Glutamatergic neuron (in vitro differentiated cells): ENCODE measurements at regions not wholly inside any gene's neighbourhood (a gene's known extent, or its start where the extent isn't known, plus 50 kb on each side); places are given as distances from the start of the nearest gene placed in this dataset.

Source experiments
- DNase-seq: peaks from one replicate; pipeline ENCODE4 v3.0.0; 2022
- H3K27ac Mint-ChIP-seq: one replicate; pipeline ENCODE4 v1.8.0; 2020; ENCODE audit warnings: mild to moderate bottlenecking, mixed read lengths, inconsistent platforms; ENCODE audit not compliant: unreplicated experiment
- H3K27me3 Mint-ChIP-seq: one replicate; pipeline ENCODE4 v1.8.0; 2020; ENCODE audit warnings: mild to moderate bottlenecking, moderate library complexity, mixed read lengths, inconsistent platforms; ENCODE audit not compliant: unreplicated experiment
- H3K36me3 Mint-ChIP-seq: one replicate; pipeline ENCODE4 v1.8.0; 2020; ENCODE audit warnings: mild to moderate bottlenecking, mixed read lengths, inconsistent platforms; ENCODE audit not compliant: unreplicated experiment
- H3K4me1 Mint-ChIP-seq: one replicate; pipeline ENCODE4 v1.8.0; 2020; ENCODE audit warnings: mild to moderate bottlenecking, low read depth, mixed read lengths, inconsistent platforms; ENCODE audit not compliant: unreplicated experiment
- H3K4me3 Mint-ChIP-seq: one replicate; pipeline ENCODE4 v1.8.0; 2020; ENCODE audit warnings: mild to moderate bottlenecking, mixed read lengths, inconsistent platforms; ENCODE audit not compliant: unreplicated experiment
- H3K9me3 Mint-ChIP-seq: one replicate; pipeline ENCODE4 v1.8.0; 2020; ENCODE audit warnings: mild to moderate bottlenecking, moderate library complexity, mixed read lengths, inconsistent platforms; ENCODE audit not compliant: unreplicated experiment
- TF ChIP-seq, protein P1 (sequence below): fragments of 200-600 bp; sonication (generic); IDR thresholded peaks from one replicate; pipeline ENCODE4 v1.5.0; 2021; ENCODE audit not compliant: partially characterized antibody, unreplicated experiment

DNA sequence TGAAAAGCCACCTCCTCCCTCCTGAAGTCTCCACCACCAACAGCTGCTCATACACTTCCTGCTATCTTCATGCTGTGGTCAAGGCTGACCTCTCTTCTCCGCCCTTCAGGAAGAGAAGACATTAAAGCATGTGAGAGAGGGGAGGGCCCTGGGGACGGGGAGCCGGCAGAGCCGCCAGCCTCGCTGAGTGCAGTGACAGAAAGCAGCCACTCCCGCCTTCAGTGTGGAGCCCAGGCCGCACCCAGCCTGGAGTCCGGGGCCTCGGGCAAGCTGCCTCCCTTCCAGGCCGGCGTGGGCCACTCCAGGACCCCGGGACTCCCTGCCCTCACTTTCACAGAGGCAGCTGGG, 94.7 kb upstream of the TNRC6C start:
- peaks cover 33% of the 10 kb centered on the region for H3K4me1 Mint-ChIP-seq
- peak overlapping the region; percentile 30 for H3K4me3 Mint-ChIP-seq
- H3K27me3 Mint-ChIP-seq: peaks cover 13% of the 10 kb centered on the region
- TF ChIP-seq, protein P1, sequence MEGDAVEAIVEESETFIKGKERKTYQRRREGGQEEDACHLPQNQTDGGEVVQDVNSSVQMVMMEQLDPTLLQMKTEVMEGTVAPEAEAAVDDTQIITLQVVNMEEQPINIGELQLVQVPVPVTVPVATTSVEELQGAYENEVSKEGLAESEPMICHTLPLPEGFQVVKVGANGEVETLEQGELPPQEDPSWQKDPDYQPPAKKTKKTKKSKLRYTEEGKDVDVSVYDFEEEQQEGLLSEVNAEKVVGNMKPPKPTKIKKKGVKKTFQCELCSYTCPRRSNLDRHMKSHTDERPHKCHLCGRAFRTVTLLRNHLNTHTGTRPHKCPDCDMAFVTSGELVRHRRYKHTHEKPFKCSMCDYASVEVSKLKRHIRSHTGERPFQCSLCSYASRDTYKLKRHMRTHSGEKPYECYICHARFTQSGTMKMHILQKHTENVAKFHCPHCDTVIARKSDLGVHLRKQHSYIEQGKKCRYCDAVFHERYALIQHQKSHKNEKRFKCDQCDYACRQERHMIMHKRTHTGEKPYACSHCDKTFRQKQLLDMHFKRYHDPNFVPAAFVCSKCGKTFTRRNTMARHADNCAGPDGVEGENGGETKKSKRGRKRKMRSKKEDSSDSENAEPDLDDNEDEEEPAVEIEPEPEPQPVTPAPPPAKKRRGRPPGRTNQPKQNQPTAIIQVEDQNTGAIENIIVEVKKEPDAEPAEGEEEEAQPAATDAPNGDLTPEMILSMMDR: no peak
- H3K36me3 Mint-ChIP-seq: no peaks in the 10 kb centered on the region
- peak; percentile 70 for DNase-seq
- peak overlapping the region; percentile 98 for H3K27ac Mint-ChIP-seq
- peaks cover 11% of the 10 kb centered on the region for H3K9me3 Mint-ChIP-seq

- H3K4me3 Mint-ChIP-seq: peak overlapping the region; percentile 74
- H3K4me1 Mint-ChIP-seq: peaks cover 27% of the 10 kb centered on the region
- H3K9me3 Mint-ChIP-seq: peaks cover 14% of the 10 kb centered on the region
- H3K27ac Mint-ChIP-seq: peak overlapping the region; percentile 98
- no peaks in the 10 kb centered on the region for H3K36me3 Mint-ChIP-seq
- H3K27me3 Mint-ChIP-seq: peaks cover 16% of the 10 kb centered on the region
- DNase-seq: peak; percentile 23
- TF ChIP-seq, protein P1: no peak
These were observed 94.0 kb upstream of the TNRC6C start for GRCh38 chr17:77864234-77865111.

GRCh38 chr17:77865112-77865611, 93.3 kb upstream of the TNRC6C start:
- peaks cover 16% of the 10 kb centered on the region for H3K27me3 Mint-ChIP-seq
- TF ChIP-seq, protein P1: no peak
- H3K4me1 Mint-ChIP-seq: peaks cover 24% of the 10 kb centered on the region
- H3K4me3 Mint-ChIP-seq: peak overlapping the region; percentile 74
- DNase-seq: peak; percentile 79
- H3K27ac Mint-ChIP-seq: peak overlapping the region; percentile 98
- no peaks in the 10 kb centered on the region for H3K36me3 Mint-ChIP-seq
- H3K9me3 Mint-ChIP-seq: peaks cover 14% of the 10 kb centered on the region

- Mint-ChIP-seq H3K27me3 (peaks cover 16% of the 10 kb centered on the region), H3K9me3 (peaks cover 14% of the 10 kb centered on the region), H3K4me3 (no peak overlapping the region), H3K36me3 (no peaks in the 10 kb centered on the region), H3K4me1 (peaks cover 24% of the 10 kb centered on the region), H3K27ac (no peak overlapping the region)
- no peak for DNase-seq
- TF ChIP-seq, protein P1: no peak
These were observed 92.8 kb upstream of the TNRC6C start for GRCh38 chr17:77865716-77866115.

DNA sequence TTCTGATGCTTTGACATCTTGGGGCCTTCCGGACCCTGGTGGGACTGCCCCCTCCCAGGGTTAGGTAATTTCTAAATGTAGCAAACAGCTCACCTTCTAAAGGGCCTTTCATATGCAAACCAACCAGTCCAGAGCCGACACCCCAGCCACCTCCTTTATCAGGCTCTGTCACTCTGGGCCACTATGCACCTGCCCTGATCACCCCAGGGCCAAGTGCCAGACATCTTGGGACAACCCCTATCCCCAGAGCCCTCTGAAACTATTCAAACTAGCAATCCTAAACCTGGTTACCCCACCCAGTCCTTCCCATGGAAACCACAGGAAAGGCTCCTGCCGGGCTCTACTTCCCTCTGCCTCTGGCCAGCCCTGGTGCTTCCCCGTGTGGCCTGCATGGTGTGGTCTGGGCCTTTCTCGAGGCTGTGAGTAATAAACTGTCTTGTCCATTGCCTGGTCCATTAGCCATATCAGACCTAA, 91.2 kb upstream of the TNRC6C start:
- Mint-ChIP-seq H3K36me3 (no peaks in the 10 kb centered on the region), H3K4me1 (peaks cover 22% of the 10 kb centered on the region), H3K27me3 (peaks cover 10% of the 10 kb centered on the region), H3K27ac (no peak overlapping the region), H3K4me3 (no peak overlapping the region), H3K9me3 (peaks cover 9% of the 10 kb centered on the region)
- no peak for DNase-seq
- TF ChIP-seq, protein P1: no peak
